Stimulated activated naive CD4-positive, alpha-beta T cell treated with Interleukin-2 at 50 U/mL for 16 hours (primary cell): ENCODE measurements at regions not wholly inside any gene's neighbourhood (a gene's known extent, or its start where the extent isn't known, plus 50 kb on each side); places are given as distances from the start of the nearest gene placed in this dataset.

Source experiments
- DNase-seq: peaks from one replicate; lab custom pipeline; 2025; lab: John Stamatoyannopoulos, UW

- no peak for DNase-seq
Measured at GRCh38 chr3:189455641-189456417, 175.4 kb upstream of the TP63 start.

GRCh38 chr3:189457201-189457607 lies 174.0 kb upstream of the TP63 start:
- DNase-seq, result no peak

GRCh38 chr3:189457631-189458412 lies 173.4 kb upstream of the TP63 start:
- no peak for DNase-seq

- no peak for DNase-seq
Measured at GRCh38 chr3:189458528-189458927, 172.7 kb upstream of the TP63 start.

- DNase-seq, result no peak
Measured at GRCh38 chr3:189459231-189459630, 172.0 kb upstream of the TP63 start.

- no peak for DNase-seq
Measured at GRCh38 chr3:189460511-189460910, 170.7 kb upstream of the TP63 start.

GRCh38 chr3:189464799-189465198 lies 166.4 kb upstream of the TP63 start:
- DNase-seq, result no peak

- no peak for DNase-seq
Measured at GRCh38 chr3:189466004-189466403, 165.2 kb upstream of the TP63 start.

GRCh38 chr3:189467451-189467850 lies 163.7 kb upstream of the TP63 start:
- no peak for DNase-seq

- DNase-seq, result no peak
Measured at GRCh38 chr3:189474944-189475343, 156.2 kb upstream of the TP63 start.

- no peak for DNase-seq
Measured at GRCh38 chr3:189477614-189478013, 153.6 kb upstream of the TP63 start.

GRCh38 chr3:189486556-189486955 lies 144.6 kb upstream of the TP63 start:
- no peak for DNase-seq

- no peak for DNase-seq
Measured at GRCh38 chr3:189488241-189488767, 142.9 kb upstream of the TP63 start.

- DNase-seq, result no peak
Measured at GRCh38 chr3:189490337-189490736, 140.9 kb upstream of the TP63 start.

- no peak for DNase-seq
Measured at GRCh38 chr3:189490749-189491148, 140.4 kb upstream of the TP63 start.

GRCh38 chr3:189491831-189492230 lies 139.4 kb upstream of the TP63 start:
- no peak for DNase-seq

GRCh38 chr3:189493271-189493670 lies 137.9 kb upstream of the TP63 start:
- no peak for DNase-seq

- DNase-seq, result no peak
Measured at GRCh38 chr3:189494632-189495031, 136.6 kb upstream of the TP63 start.

GRCh38 chr3:189496375-189497138 lies 134.6 kb upstream of the TP63 start:
- no peak for DNase-seq

GRCh38 chr3:189498995-189499704 lies 132.0 kb upstream of the TP63 start:
- no peak for DNase-seq

GRCh38 chr3:189500299-189500698 lies 130.9 kb upstream of the TP63 start:
- DNase-seq, result no peak
